GM10266 (cell line): ENCODE measurements at regions not wholly inside any gene's neighbourhood (a gene's known extent, or its start where the extent isn't known, plus 50 kb on each side); places are given as distances from the start of the nearest gene placed in this dataset.

Experiments
- DNase-seq: peaks from one replicate; pipeline ENCODE4 v3.0.0; 2012; ENCODE audit errors: extremely low spot score
- CTCF ChIP-seq: IDR thresholded peaks from 2 replicates; pipeline ENCODE4 v1.5.1; 2012; ENCODE audit warnings: mild to moderate bottlenecking, low read depth; ENCODE audit not compliant: control insufficient read depth, insufficient read depth; ENCODE audit errors: missing control alignments

- no peak for DNase-seq
- no peak for TF ChIP-seq CTCF
Observed at GRCh38 chr11:42542336-42542735, 769.5 kb upstream of the API5 start.

GRCh38 chr11:42543844-42544419, 767.9 kb upstream of the API5 start:
- TF ChIP-seq CTCF, result no peak

GRCh38 chr11:42544726-42545125, 767.1 kb upstream of the API5 start:
- no peak for TF ChIP-seq CTCF
- DNase-seq, result no peak

More at GRCh38 chr11:42543844-42544419, 767.9 kb upstream of the API5 start:
- no peak for DNase-seq

GRCh38 chr11:42545954-42546353, 765.8 kb upstream of the API5 start:
- DNase-seq, result no peak
- no peak for TF ChIP-seq CTCF

- TF ChIP-seq CTCF, result no peak
Observed at GRCh38 chr11:42552786-42553185, 759.0 kb upstream of the API5 start.

GRCh38 chr11:42555190-42555589, 756.6 kb upstream of the API5 start:
- no peak for DNase-seq
- no peak for TF ChIP-seq CTCF

More at GRCh38 chr11:42552786-42553185, 759.0 kb upstream of the API5 start:
- DNase-seq, result no peak

GRCh38 chr11:42571131-42571877, 740.5 kb upstream of the API5 start:
- DNase-seq, result no peak
- TF ChIP-seq CTCF, result no peak
